Heart left ventricle (tissue), 16 donors: ENCODE measurements at regions not wholly inside any gene's neighbourhood (a gene's known extent, or its start where the extent isn't known, plus 50 kb on each side); places are given as distances from the start of the nearest gene placed in this dataset.

Source experiments
- ATAC-seq, 4 donors: fragments of 200-7000 bp; cut with Tn5 transposase; one replicate each; pipeline ENCODE4 v1.9.1; 2020 to 2022; ENCODE audit warnings: moderate library complexity in 4 of 4, mild to moderate bottlenecking in 3 of 4, moderate number of reproducible peaks in 1 of 4
- DNase-seq, 5 donors: peaks; one replicate each; pipeline ENCODE4 v3.0.0-alpha.2; 2020
- H3K27ac ChIP-seq, 12 donors: fragments of 200-600 bp; sonication (generic) in 4 of 12; one replicate each; pipeline versions ENCODE4 v1.5.0 to v1.8.0; 2016 to 2022; ENCODE audit warnings: mild to moderate bottlenecking in 2 of 12
- H3K27me3 ChIP-seq, 9 donors: fragments of 200-600 bp; sonication (generic) in 2 of 9; one replicate each; pipeline versions ENCODE4 v1.5.1 to v1.8.0; 2016 to 2022; ENCODE audit warnings: mild to moderate bottlenecking in 3 of 9
- H3K36me3 ChIP-seq, 9 donors: fragments of 200-600 bp; sonication (generic) in 2 of 9; one replicate each; pipeline versions ENCODE4 v1.5.0 to v1.8.0; 2018 to 2022; ENCODE audit warnings: mild to moderate bottlenecking in 2 of 9
- H3K4me1 ChIP-seq, 12 donors: fragments of 200-600 bp; sonication (generic) in 4 of 12; one replicate each; pipeline versions ENCODE4 v1.5.0 to v1.8.0; 2016 to 2022; ENCODE audit warnings: mild to moderate bottlenecking in 3 of 12
- H3K4me3 ChIP-seq, 12 donors: fragments of 200-600 bp; sonication (generic) in 4 of 12; one replicate each; pipeline versions ENCODE4 v1.5.0 to v1.8.0; 2017 to 2022; ENCODE audit warnings: mild to moderate bottlenecking in 9 of 12, moderate library complexity in 4 of 12
- H3K9me3 ChIP-seq, 12 donors: fragments of 200-600 bp; sonication (generic) in 4 of 12; one replicate each; pipeline versions ENCODE4 v1.5.0 to v1.8.0; 2016 to 2022; ENCODE audit warnings: mild to moderate bottlenecking in 1 of 12
- POLR2A ChIP-seq, 2 donors: fragments of 450-650 bp; IDR thresholded peaks; one replicate each; pipeline ENCODE4 v1.6.1; 2017; ENCODE audit warnings: antibody characterized with exemption in 2 of 2, mild to moderate bottlenecking in 2 of 2, moderate library complexity in 2 of 2
- WGBS, 4 donors: extraction: QIAGEN DNeasy Blood & Tissue Kit in 2 of 4; methylation state at CpG; one replicate each; pipeline versions ENCODE4 v1.1.5 to v1.1.7; 2013 to 2018; 5-methylcytosine and 5-hydroxymethylcytosine counted together
- intact Hi-C, 10 donors: fragments of 100-400 bp; cut with DNase I; formaldehyde crosslinking; loops; one replicate each; pipeline versions ENCODE4 v1.11.1 to v1.14.2; 2022
- TF ChIP-seq, protein P1 (sequence below), 12 donors: fragments of 200-600 bp; sonication (generic) in 4 of 12; IDR thresholded peaks; one replicate each; pipeline versions ENCODE4 v1.5.0 to v1.8.0; 2018 to 2022; ENCODE audit warnings: antibody characterized with exemption in 12 of 12, mild to moderate bottlenecking in 5 of 12
- donor health status: ischemic (EF 13 %, LVEDD 7.1; RV severe dilation, severe dysfunction).
- donor health status: healthy with polysubstance abuse.
- donor health status: DM: no; HTN: yes; CAD: no.
- donor health status: DM: no; HTN: no; CAD: no.
- donor health status: ischemic (EF 25% LVEDD 6.9; RV normal size, moderate dysfunction).
- donor health status: ischemic (EF 25% LVEDD 5.7; RV mildly dilated, moderate dysfunction).
- donor health status: healthy.
- donor health status: DM: yes; HTN: yes; CAD: no.
- donor health status: ischemic (EF 35%, LVEDD 5.7; RV mildly dilated, moderate dysfunction).
- donor health status: nonischemic (EF 11% LVEDD 7.7; RV severe dilation, severe dysfunction).
- donor health status: DM: yes; HTN: yes; CAD: no.
- donor health status: PGD.
- donor health status: ischemic (EF 29% LVEDD 5.4; RV normal size, mild dysfunction).
- donor health status: nonischemic (EF 23%, LVEDD 6.1; RV moderate dilation, normal function).

DNA sequence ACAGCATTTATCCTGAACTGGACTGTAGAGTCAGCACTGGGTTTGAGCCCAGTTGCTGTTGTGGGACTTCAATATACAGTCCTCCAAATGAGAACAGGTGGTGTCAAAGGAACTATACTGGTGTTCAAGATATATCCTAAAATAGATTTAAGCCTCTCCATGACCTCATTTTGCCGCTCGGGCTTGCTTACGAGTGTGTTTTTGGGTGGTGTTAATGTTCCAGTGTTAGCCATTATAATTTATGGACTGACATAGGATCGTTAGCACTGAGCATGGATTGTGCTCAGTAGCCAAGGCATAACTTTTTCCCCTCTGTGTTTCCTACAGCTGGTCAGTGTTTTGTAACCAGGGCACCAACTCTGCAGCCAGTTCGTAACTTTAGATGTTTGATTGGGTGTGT, 306.6 kb downstream of the SPATA31D1 start:
- no peak for ATAC-seq
- TF ChIP-seq POLR2A (IDR thresholded peaks at IDR 0.05) = no peak
- TF ChIP-seq, protein P1, sequence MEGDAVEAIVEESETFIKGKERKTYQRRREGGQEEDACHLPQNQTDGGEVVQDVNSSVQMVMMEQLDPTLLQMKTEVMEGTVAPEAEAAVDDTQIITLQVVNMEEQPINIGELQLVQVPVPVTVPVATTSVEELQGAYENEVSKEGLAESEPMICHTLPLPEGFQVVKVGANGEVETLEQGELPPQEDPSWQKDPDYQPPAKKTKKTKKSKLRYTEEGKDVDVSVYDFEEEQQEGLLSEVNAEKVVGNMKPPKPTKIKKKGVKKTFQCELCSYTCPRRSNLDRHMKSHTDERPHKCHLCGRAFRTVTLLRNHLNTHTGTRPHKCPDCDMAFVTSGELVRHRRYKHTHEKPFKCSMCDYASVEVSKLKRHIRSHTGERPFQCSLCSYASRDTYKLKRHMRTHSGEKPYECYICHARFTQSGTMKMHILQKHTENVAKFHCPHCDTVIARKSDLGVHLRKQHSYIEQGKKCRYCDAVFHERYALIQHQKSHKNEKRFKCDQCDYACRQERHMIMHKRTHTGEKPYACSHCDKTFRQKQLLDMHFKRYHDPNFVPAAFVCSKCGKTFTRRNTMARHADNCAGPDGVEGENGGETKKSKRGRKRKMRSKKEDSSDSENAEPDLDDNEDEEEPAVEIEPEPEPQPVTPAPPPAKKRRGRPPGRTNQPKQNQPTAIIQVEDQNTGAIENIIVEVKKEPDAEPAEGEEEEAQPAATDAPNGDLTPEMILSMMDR (IDR thresholded peaks at IDR 0.05) = no peak
- H3K4me1 ChIP-seq = no peaks in the 10 kb centered on the region
- no peaks in the 10 kb centered on the region for H3K27me3 ChIP-seq
- intact Hi-C loops = no loop called here
- WGBS, 4 donors = 88 to 94% (median 93%) methylated on average over 5 of the region's 5 CpGs
- H3K27ac ChIP-seq = no peak overlapping the region
- no peak for DNase-seq
- no peaks in the 10 kb centered on the region for H3K36me3 ChIP-seq
- H3K9me3 ChIP-seq = peaks cover 0 to 9% (median 2%) of the 10 kb centered on the region in 12 donors
- H3K4me3 ChIP-seq = no peak overlapping the region

GRCh38 chr9:82299870-82300269, 311.3 kb downstream of the SPATA31D1 start:
- H3K27ac ChIP-seq = no peak overlapping the region
- no peak for TF ChIP-seq POLR2A (IDR thresholded peaks at IDR 0.05)
- TF ChIP-seq, protein P1 (IDR thresholded peaks at IDR 0.05) = no peak
- H3K27me3 ChIP-seq = no peaks in the 10 kb centered on the region
- no peaks in the 10 kb centered on the region for H3K36me3 ChIP-seq
- H3K4me3 ChIP-seq = no peak overlapping the region
- intact Hi-C loops = no loop called here
- H3K4me1 ChIP-seq = no peaks in the 10 kb centered on the region
- H3K9me3 ChIP-seq = peaks cover 0 to 21% (median 5%) of the 10 kb centered on the region in 12 donors
- ATAC-seq (no peak), DNase-seq (no peak)

GRCh38 chr9:82302968-82303655, 314.5 kb downstream of the SPATA31D1 start:
- no peak for ATAC-seq
- Histone ChIP-seq H3K27ac (no peak overlapping the region), H3K27me3 (no peaks in the 10 kb centered on the region), H3K4me1 (no peaks in the 10 kb centered on the region), H3K9me3 (peaks cover 0 to 21% (median 5%) of the 10 kb centered on the region in 12 donors), H3K36me3 (no peaks in the 10 kb centered on the region), H3K4me3 (no peak overlapping the region)
- WGBS, 4 donors = 83 to 90% (median 88%) methylated on average over 5 of the region's 5 CpGs
- DNase-seq = no peak
- TF ChIP-seq, protein P1 (IDR thresholded peaks at IDR 0.05) = no peak
- TF ChIP-seq POLR2A (IDR thresholded peaks at IDR 0.05) = no peak
- intact Hi-C loops = no loop called here

DNA sequence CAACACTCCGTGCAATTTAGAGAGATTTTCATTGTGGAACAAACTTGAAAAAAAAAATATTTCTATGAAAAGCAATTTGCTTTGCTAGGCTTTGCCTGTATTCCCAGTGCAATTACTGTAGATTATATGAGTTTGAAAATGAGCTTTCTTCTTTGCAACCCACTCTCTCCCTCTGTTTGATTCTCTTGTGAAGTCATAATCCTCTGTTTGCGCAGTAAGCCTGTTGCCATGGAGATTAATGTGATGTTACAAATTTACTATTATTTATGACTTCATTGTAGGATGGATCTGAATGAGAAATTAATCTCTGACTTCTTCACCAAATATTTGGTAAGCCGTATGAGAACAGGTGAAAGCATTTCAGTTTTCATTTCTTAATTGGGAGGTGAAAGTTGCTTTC, 320.3 kb downstream of the SPATA31D1 start:
- intact Hi-C loops = no loop called here
- no peak for TF ChIP-seq POLR2A (IDR thresholded peaks at IDR 0.05)
- TF ChIP-seq, protein P1 (IDR thresholded peaks at IDR 0.05) = no peak
- H3K4me1 ChIP-seq = no peaks in the 10 kb centered on the region
- no peaks in the 10 kb centered on the region for H3K27me3 ChIP-seq
- H3K27ac ChIP-seq = no peak overlapping the region
- peaks cover 0 to 7% (median 0%) of the 10 kb centered on the region in 12 donors for H3K9me3 ChIP-seq
- H3K36me3 ChIP-seq = no peaks in the 10 kb centered on the region
- DNase-seq (no peak), ATAC-seq (no peak)
- no peak overlapping the region for H3K4me3 ChIP-seq
- WGBS, 4 donors = 87 to 90% (median 88%) methylated on average over 3 of the region's 3 CpGs
